HEK293 (cell line): ENCODE measurements at regions not wholly inside any gene's neighbourhood (a gene's known extent, or its start where the extent isn't known, plus 50 kb on each side); places are given as distances from the start of the nearest gene placed in this dataset.

Experiments
- SETDB1 ChIP-seq: IDR thresholded peaks from one replicate; pipeline ENCODE4 v1.6.1; 2017; ENCODE audit warnings: mild to moderate bottlenecking, low read length, moderate library complexity, mixed read lengths; ENCODE audit not compliant: insufficient read length
- ZBTB1 ChIP-seq: fragments of 450-650 bp; formaldehyde crosslinking; IDR thresholded peaks from 2 replicates; pipeline ENCODE4 v1.5.1; 2016; ENCODE audit warnings: missing biosample characterization, missing genetic modification characterization
- ZBTB17 ChIP-seq: fragments of 450-650 bp; formaldehyde crosslinking; IDR thresholded peaks from 2 replicates; pipeline ENCODE4 v1.5.1; 2016; ENCODE audit warnings: missing biosample characterization, missing genetic modification characterization
- ZNF138 ChIP-seq: fragments of 450-650 bp; formaldehyde crosslinking; IDR thresholded peaks from 2 replicates; pipeline ENCODE4 v1.5.1; 2016; ENCODE audit warnings: missing biosample characterization, missing genetic modification characterization, borderline replicate concordance
- ZNF19 ChIP-seq: fragments of 450-650 bp; formaldehyde crosslinking; IDR thresholded peaks from 2 replicates; pipeline ENCODE4; 2016; ENCODE audit warnings: missing biosample characterization, missing genetic modification characterization, low read depth
- TF ChIP-seq, protein P1 (sequence below): fragments of 450-650 bp; formaldehyde crosslinking; IDR thresholded peaks from 2 replicates; pipeline ENCODE4 v1.5.1; 2016; ENCODE audit warnings: missing biosample characterization, missing genetic modification characterization
- TF ChIP-seq, protein P2 (sequence below): fragments of 450-650 bp; formaldehyde crosslinking; IDR thresholded peaks from 2 replicates; pipeline ENCODE4 v1.5.1; 2016; ENCODE audit warnings: missing biosample characterization, missing genetic modification characterization
- TF ChIP-seq, protein P3 (sequence below): fragments of 450-650 bp; formaldehyde crosslinking; IDR thresholded peaks from 2 replicates; pipeline ENCODE4 v1.5.1; 2017; ENCODE audit warnings: missing biosample characterization, missing genetic modification characterization
- TF ChIP-seq, protein P4 (sequence below): fragments of 450-650 bp; formaldehyde crosslinking; IDR thresholded peaks from 2 replicates; pipeline ENCODE4 v1.5.1; 2016; ENCODE audit warnings: missing biosample characterization, missing genetic modification characterization

DNA sequence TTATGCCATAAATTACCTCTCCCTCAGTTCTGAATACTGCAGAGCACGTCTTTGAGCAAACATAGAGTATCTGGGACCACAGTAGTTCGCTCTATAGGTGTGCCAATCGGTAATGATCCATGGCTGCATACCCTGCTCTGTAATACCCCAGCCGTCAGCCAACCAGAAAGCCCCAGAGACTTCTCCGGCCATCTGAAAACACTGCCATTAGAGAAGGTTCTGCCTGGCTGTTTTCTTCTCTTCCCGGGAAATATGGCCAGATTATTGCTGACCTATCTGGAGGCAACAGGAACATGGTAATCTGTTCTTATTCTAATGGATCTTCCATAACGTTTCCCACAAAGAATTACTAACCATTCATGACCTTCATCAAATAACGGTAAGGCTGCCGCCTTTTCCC is 139.9 kb downstream of the RPS12 start:
- TF ChIP-seq, protein P1, sequence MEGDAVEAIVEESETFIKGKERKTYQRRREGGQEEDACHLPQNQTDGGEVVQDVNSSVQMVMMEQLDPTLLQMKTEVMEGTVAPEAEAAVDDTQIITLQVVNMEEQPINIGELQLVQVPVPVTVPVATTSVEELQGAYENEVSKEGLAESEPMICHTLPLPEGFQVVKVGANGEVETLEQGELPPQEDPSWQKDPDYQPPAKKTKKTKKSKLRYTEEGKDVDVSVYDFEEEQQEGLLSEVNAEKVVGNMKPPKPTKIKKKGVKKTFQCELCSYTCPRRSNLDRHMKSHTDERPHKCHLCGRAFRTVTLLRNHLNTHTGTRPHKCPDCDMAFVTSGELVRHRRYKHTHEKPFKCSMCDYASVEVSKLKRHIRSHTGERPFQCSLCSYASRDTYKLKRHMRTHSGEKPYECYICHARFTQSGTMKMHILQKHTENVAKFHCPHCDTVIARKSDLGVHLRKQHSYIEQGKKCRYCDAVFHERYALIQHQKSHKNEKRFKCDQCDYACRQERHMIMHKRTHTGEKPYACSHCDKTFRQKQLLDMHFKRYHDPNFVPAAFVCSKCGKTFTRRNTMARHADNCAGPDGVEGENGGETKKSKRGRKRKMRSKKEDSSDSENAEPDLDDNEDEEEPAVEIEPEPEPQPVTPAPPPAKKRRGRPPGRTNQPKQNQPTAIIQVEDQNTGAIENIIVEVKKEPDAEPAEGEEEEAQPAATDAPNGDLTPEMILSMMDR (tag by site-specific recombination), result no peak
- TF ChIP-seq ZNF138 (tag by site-specific recombination), result no peak
- TF ChIP-seq, protein P2, sequence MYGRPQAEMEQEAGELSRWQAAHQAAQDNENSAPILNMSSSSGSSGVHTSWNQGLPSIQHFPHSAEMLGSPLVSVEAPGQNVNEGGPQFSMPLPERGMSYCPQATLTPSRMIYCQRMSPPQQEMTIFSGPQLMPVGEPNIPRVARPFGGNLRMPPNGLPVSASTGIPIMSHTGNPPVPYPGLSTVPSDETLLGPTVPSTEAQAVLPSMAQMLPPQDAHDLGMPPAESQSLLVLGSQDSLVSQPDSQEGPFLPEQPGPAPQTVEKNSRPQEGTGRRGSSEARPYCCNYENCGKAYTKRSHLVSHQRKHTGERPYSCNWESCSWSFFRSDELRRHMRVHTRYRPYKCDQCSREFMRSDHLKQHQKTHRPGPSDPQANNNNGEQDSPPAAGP, result no peak
- TF ChIP-seq, protein P3, sequence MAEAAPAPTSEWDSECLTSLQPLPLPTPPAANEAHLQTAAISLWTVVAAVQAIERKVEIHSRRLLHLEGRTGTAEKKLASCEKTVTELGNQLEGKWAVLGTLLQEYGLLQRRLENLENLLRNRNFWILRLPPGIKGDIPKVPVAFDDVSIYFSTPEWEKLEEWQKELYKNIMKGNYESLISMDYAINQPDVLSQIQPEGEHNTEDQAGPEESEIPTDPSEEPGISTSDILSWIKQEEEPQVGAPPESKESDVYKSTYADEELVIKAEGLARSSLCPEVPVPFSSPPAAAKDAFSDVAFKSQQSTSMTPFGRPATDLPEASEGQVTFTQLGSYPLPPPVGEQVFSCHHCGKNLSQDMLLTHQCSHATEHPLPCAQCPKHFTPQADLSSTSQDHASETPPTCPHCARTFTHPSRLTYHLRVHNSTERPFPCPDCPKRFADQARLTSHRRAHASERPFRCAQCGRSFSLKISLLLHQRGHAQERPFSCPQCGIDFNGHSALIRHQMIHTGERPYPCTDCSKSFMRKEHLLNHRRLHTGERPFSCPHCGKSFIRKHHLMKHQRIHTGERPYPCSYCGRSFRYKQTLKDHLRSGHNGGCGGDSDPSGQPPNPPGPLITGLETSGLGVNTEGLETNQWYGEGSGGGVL (tag by site-specific recombination), result no peak
- no peak for TF ChIP-seq ZBTB1
- no peak for TF ChIP-seq ZNF19 (tag by site-specific recombination)
- TF ChIP-seq SETDB1, result no peak
- TF ChIP-seq ZBTB17 (tag by site-specific recombination), result no peak
- TF ChIP-seq, protein P4, sequence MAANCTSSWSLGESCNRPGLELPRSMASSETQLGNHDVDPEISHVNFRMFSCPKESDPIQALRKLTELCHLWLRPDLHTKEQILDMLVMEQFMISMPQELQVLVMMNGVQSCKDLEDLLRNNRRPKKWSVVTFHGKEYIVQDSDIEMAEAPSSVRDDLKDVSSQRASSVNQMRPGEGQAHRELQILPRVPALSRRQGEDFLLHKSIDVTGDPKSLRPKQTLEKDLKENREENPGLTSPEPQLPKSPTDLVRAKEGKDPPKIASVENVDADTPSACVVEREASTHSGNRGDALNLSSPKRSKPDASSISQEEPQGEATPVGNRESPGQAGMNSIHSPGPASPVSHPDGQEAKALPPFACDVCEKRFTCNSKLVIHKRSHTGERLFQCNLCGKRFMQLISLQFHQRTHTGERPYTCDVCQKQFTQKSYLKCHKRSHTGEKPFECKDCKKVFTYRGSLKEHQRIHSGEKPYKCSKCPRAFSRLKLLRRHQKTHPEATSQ (tag by site-specific recombination), result no peak
